ENCODE measurements at regions not wholly inside any gene's neighbourhood (a gene's known extent, or its start where the extent isn't known, plus 50 kb on each side); places are given as distances from the start of the nearest gene placed in this dataset.
"Not testable (repeated sequence)": the region's sequence is repeated elsewhere in the genome, so short reads cannot be mapped to it uniquely, and the experiment has no call there.

DNA sequence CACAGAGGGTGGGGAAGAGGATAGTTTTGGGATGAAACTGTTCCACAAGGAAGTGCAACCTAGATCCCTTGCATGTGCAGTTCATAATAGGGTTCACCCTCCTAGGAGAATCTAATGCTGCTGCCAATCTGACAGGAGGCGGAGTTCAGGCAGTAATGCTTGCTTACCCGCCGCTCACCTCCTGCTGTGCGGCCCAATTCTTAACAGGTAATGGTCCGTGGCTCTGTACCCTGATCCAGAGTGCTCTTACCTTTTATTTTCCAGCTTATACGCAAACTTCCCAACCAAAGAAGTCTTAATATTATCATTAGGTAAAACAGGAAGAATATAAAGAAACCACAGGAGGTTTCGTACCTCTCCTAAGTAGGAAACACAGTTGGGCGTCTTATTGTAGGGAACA lies 82.7 kb upstream of the CD302 start:
- intact Hi-C loops (cut with micrococcal nuclease), result no loop called here
- no peak for DNase-seq (ENCODE audit: low spot score)
- Mint-ChIP-seq H3K4me3 (no peak overlapping the region), H3K27me3 (ENCODE audit: insufficient read depth) (no peaks in the 10 kb centered on the region), H3K36me3 (ENCODE audit: low read depth) (peaks cover 30% of the 10 kb centered on the region), H3K9me3 (no peaks in the 10 kb centered on the region), H3K4me1 (ENCODE audit: low read depth) (peaks cover 26% of the 10 kb centered on the region), H3K27ac (no peak overlapping the region)

DNA sequence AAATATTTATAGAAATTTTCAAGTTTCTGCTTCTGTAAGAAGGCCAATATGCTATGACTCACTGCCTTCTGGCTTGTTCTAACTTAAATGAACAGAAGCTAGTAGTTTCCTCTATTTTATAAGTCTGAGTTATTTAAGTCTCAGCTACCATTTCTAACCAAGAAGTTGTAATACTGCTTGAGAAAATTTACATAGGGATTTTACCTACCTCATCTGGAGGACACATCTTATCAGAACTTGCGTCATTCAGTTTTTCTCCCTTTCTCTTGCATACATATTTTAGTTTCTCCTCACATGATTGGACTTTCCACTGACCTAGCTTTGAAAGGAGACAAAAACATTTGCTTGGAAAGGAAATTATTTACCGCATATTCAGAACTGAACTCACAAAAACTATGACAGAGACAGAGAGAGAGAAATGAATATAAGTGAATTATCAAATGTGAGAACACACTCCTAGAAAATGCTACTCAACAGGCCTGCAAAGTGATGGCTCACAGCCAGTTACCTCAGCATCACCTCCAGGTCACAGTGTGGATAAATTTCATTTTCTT lies 81.1 kb upstream of the CD302 start:
- intact Hi-C loops (cut with micrococcal nuclease), result loop anchor here (1.0 to 5.0 kb wide), 14 partner anchors 12 to 1982 kb away; partner anchors contain the start of genes LY75 and MARCHF7

DNA sequence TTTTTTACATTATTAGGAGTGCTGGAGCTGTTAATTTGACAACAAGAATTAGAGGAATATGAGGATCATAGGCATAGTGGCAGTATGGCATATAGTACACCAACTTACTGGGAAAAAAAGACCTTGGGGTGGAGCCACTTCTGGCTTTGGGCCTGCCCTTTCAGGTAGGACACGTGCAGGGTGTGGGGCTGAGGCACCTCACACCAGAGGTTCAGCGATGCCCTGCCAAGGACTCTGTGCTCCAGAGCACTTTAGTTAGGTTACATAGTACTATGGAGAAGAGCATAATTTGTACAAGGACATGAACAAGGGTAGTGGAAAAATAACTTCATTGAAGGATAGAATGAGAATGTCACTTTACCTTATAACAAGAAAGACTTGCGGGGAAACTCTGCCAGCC lies 77.1 kb upstream of the CD302 start:
- no peak for DNase-seq (ENCODE audit: low spot score)
- H3K27ac Mint-ChIP-seq, result no peak overlapping the region
- peaks cover 28% of the 10 kb centered on the region for H3K36me3 Mint-ChIP-seq (ENCODE audit: low read depth)
- H3K27me3 Mint-ChIP-seq (ENCODE audit: insufficient read depth), result no peaks in the 10 kb centered on the region
- intact Hi-C loops (cut with micrococcal nuclease), result loop anchor here (5.0 kb wide), 6 partner anchors 73 to 1978 kb away; partner anchors contain the start of gene MARCHF7
- no peaks in the 10 kb centered on the region for H3K9me3 Mint-ChIP-seq
- H3K4me3 Mint-ChIP-seq, result no peak overlapping the region
- H3K4me1 Mint-ChIP-seq (ENCODE audit: low read depth), result peaks cover 27% of the 10 kb centered on the region

More for the DNA sequence above, 81.1 kb upstream of the CD302 start:
- peak overlapping the region; percentile 86 for H3K27ac Mint-ChIP-seq
- peaks cover 32% of the 10 kb centered on the region for H3K4me1 Mint-ChIP-seq (ENCODE audit: low read depth)
- no peak overlapping the region for H3K4me3 Mint-ChIP-seq
- no peaks in the 10 kb centered on the region for H3K9me3 Mint-ChIP-seq
- no peaks in the 10 kb centered on the region for H3K27me3 Mint-ChIP-seq (ENCODE audit: insufficient read depth)
- DNase-seq (ENCODE audit: low spot score), result no peak
- peaks cover 30% of the 10 kb centered on the region for H3K36me3 Mint-ChIP-seq (ENCODE audit: low read depth)

DNA sequence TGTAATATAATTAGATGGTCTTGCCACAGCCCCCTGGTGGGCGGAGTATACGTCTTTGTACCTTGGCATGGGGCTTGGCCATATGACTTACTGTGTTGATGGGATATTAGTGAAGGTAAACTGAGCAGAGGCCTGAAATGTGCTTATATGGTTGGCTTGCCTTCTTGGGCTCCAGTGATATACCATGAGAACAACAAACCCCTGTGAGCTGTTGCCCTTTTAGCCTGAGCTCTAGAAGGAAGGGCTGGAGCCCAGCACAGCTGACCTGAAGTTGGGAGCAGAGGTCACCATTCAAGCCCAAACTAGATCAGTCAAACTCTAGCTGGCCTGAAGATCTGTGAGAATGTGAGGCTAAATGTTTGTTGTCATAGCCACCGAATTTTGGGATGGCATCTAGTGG lies 75.2 kb upstream of the CD302 start:
- H3K27ac Mint-ChIP-seq, result no peak overlapping the region
- no peaks in the 10 kb centered on the region for H3K27me3 Mint-ChIP-seq (ENCODE audit: insufficient read depth)
- H3K4me1 Mint-ChIP-seq (ENCODE audit: low read depth), result peaks cover 9% of the 10 kb centered on the region
- H3K4me3 Mint-ChIP-seq, result no peak overlapping the region
- DNase-seq (ENCODE audit: low spot score), result no peak
- H3K9me3 Mint-ChIP-seq, result no peaks in the 10 kb centered on the region
- intact Hi-C loops (cut with micrococcal nuclease), result no loop called here
- H3K36me3 Mint-ChIP-seq (ENCODE audit: low read depth), result peaks cover 30% of the 10 kb centered on the region

DNA sequence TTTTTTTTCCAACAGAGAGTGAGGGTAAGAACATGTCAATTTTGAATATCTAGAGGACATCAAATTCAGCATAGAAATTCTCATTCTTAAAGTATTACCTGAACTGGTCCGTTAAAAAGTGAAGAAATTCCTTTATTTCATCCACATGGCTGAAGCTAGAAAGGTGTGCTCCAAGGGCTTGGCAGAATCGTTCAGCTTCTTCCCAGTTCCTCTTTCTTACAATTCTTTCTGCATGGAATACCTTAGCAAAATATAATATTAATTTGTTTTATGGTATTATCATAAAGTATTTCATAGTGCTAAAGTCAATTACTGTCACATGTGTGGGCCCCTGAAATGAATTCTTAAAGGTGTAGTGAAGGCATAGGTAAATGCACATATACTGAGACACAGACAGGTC lies 74.3 kb upstream of the CD302 start:
- no peak overlapping the region for H3K27ac Mint-ChIP-seq
- no peak overlapping the region for H3K4me3 Mint-ChIP-seq
- H3K36me3 Mint-ChIP-seq (ENCODE audit: low read depth), result peaks cover 24% of the 10 kb centered on the region
- no peak for DNase-seq (ENCODE audit: low spot score)
- H3K27me3 Mint-ChIP-seq (ENCODE audit: insufficient read depth), result no peaks in the 10 kb centered on the region
- H3K4me1 Mint-ChIP-seq (ENCODE audit: low read depth), result peaks cover 5% of the 10 kb centered on the region
- intact Hi-C loops (cut with micrococcal nuclease), result no loop called here
- H3K9me3 Mint-ChIP-seq, result no peaks in the 10 kb centered on the region

DNA sequence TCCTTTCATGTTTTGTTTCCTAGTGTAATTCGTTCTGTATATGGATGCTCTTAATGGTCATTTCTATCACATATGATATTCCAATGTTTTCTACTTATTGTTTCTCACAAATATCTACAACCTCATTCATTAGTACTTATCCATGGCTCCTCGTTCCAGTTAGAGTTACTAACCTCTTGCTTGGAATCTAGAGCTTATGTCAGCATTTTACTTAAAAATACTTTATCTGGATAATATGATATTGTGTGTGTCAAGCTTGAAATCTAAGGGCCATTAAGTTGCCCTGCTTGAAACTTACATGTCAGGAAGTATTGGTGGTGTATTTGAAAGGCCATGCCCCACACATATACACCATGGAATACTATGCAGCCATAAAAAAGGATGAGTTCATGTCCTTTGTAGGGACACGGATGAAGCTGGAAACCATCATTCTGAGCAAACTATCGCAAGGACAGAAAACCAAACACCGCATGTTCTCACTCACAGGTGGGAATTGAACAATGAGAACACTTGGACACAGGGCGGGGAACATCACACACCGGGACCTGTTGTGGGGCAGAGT lies 70.7 kb upstream of the CD302 start:
- H3K9me3 Mint-ChIP-seq; H3K27me3 Mint-ChIP-seq (ENCODE audit: insufficient read depth); H3K4me3 Mint-ChIP-seq; H3K27ac Mint-ChIP-seq; intact Hi-C loops (cut with micrococcal nuclease); H3K4me1 Mint-ChIP-seq (ENCODE audit: low read depth); DNase-seq (ENCODE audit: low spot score): not testable (repeated sequence)
- peaks cover 27% of the 10 kb centered on the region for H3K36me3 Mint-ChIP-seq (ENCODE audit: low read depth)

DNA sequence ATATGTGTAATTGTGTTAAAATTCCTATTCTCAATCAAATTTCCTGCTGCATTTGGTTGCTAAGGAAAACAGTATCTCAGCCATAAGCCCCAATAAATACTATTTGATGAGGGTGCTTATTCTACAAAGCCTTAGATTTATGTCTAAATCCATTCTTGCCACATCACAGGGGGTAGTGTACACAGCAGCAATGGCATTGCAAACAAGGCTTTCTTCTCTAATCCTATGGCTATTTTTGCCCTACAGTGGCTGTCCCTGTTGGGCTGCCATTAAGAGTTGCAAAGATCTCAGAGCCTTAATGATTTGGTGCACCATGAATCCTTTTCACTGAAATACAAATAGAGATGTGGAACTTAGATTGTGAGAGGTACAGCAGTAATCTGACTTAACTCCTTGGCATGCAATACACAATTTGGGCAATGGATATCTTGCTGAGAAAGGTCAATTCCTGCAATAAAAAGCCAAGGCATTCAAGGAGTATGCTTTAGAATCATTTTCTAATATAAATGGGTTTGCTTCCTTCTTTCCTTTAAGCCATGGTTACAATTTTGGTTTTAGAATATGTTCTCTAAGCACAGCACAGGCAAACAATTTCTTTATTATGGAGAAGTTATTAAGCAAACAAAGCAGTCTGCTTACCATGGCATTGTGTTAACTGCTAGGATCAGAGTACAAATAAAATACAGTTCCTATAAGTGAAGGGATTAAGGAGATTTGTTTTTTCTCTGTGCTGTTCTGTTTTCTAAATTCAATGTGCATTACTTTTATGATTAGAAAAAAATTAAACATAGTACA lies 69.8 kb upstream of the CD302 start:
- Mint-ChIP-seq H3K27ac (no peak overlapping the region), H3K4me1 (ENCODE audit: low read depth) (no peaks in the 10 kb centered on the region), H3K27me3 (ENCODE audit: insufficient read depth) (no peaks in the 10 kb centered on the region), H3K9me3 (no peaks in the 10 kb centered on the region), H3K4me3 (no peak overlapping the region), H3K36me3 (ENCODE audit: low read depth) (peaks cover 34% of the 10 kb centered on the region)
- DNase-seq (ENCODE audit: low spot score), result no peak
- intact Hi-C loops (cut with micrococcal nuclease), result no loop called here

DNA sequence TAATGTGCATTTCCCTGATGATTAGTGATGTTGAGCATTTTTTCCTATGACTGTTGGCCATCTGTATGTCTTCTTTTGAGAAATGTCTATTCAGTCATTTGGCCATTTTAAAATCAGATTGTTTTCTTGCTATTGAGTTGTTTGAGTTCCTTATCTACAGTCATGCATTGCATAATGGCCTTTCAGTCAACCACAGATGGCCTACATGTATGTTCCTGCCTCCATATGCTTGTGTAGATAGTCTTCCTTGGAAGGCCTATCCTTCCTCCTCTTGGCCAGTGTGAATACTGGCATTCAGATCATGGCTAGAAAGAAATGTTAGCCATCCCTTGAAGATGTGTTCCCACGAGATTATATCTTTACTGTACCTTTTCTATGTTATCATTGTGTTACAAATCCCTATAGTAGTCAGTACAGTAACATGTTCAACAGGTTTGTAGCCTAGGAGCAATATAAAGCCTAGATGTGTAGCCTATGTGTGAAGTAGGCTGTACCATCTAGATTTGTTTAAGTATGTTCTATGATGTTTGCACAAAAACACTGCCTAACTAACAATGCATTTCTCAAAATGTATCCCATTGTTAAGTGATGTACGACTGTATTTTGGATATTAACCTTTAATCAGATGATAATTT lies 65.6 kb upstream of the CD302 start:
- intact Hi-C loops (cut with micrococcal nuclease), result no loop called here
- Mint-ChIP-seq H3K27me3 (ENCODE audit: insufficient read depth) (no peaks in the 10 kb centered on the region), H3K27ac (no peak overlapping the region), H3K36me3 (ENCODE audit: low read depth) (peaks cover 45% of the 10 kb centered on the region), H3K9me3 (no peaks in the 10 kb centered on the region), H3K4me3 (no peak overlapping the region), H3K4me1 (ENCODE audit: low read depth) (peaks cover 6% of the 10 kb centered on the region)
- DNase-seq (ENCODE audit: low spot score), result no peak

DNA sequence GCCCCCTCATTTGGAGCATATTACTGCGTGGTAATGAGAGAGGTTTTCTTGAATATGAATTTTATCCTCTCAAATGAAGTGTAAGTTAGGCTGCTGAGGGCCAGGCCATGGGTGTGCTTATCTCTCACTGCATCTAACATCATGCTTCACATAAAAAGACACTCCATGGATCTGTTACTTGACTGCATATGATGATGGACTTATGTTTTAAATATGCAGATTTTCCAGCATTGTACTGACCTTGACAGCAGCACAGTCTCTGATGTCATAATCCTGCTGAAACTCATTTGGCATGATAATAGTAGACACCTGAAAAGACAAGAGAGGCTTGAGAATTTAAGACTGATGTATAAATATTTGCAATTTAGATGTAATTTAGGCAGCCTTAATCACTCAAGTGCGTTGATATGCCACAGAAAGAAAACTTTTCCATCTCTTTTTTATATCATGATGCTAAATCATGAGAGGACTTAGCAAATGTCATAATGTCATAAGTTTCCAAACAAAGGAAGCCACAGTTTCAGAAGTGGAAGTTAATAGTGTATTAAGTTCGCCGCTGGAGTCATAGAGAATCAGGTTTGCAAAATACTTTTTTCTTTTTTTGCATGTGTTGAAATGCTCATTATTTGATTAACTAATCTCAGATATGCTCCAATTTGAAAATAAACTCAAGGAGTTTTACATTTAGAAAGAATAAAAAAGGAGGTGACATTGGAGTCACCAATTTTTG lies 62.7 kb upstream of the CD302 start:
- no peaks in the 10 kb centered on the region for H3K9me3 Mint-ChIP-seq
- H3K4me1 Mint-ChIP-seq (ENCODE audit: low read depth), result peaks cover 6% of the 10 kb centered on the region
- H3K27ac Mint-ChIP-seq, result no peak overlapping the region
- no peaks in the 10 kb centered on the region for H3K27me3 Mint-ChIP-seq (ENCODE audit: insufficient read depth)
- peaks cover 47% of the 10 kb centered on the region for H3K36me3 Mint-ChIP-seq (ENCODE audit: low read depth)
- DNase-seq (ENCODE audit: low spot score), result no peak
- H3K4me3 Mint-ChIP-seq, result no peak overlapping the region
- intact Hi-C loops (cut with micrococcal nuclease), result no loop called here

DNA sequence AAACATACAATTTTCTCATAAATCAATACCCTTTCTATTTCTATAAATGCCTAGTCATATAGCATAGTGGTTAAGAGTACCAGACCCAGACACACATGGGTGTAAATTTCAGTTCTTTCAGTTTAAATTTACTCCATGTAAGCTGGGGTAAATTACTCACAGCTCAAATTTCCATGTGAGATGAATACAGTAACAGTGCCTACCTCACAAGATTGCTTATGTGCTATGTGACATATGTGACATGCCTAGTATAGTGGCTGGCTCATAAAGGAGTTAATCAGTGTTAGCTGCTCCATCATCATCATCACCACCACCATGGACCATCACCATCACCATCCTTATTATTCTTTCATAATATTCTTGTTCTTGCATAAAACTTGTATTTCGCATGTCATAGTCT lies 61.6 kb upstream of the CD302 start:
- DNase-seq (ENCODE audit: low spot score), result no peak
- peaks cover 43% of the 10 kb centered on the region for H3K36me3 Mint-ChIP-seq (ENCODE audit: low read depth)
- no peak overlapping the region for H3K27ac Mint-ChIP-seq
- H3K4me3 Mint-ChIP-seq, result no peak overlapping the region
- H3K27me3 Mint-ChIP-seq (ENCODE audit: insufficient read depth), result no peaks in the 10 kb centered on the region
- H3K4me1 Mint-ChIP-seq (ENCODE audit: low read depth), result peaks cover 6% of the 10 kb centered on the region
- intact Hi-C loops (cut with micrococcal nuclease), result loop anchor here (2.0 to 5.0 kb wide), 2 partner anchors 19 to 63 kb away; no protein-coding TSS in a partner anchor
- no peaks in the 10 kb centered on the region for H3K9me3 Mint-ChIP-seq

DNA sequence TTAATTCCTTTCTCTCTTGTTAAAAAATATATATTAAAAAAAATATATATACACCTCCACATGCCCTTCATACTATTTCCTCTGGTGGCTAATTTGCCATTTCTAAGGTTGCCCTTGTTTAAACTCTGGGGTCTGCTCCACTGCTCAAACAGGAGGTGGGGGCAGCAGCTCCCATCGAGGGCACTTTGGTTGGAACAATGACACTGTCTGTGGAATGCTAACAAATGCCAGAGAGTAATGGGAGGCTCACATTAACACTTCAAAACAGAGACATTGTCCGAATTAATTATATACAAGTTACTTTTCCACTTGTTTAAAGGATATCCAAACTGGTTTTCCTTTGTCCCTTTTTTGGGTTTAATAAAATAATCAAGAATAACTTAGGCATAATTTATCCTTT lies 58.8 kb upstream of the CD302 start:
- H3K36me3 Mint-ChIP-seq (ENCODE audit: low read depth), result peaks cover 35% of the 10 kb centered on the region
- intact Hi-C loops (cut with micrococcal nuclease), result loop anchor here (5.0 kb wide), 1 partner anchor 66 kb away; no protein-coding TSS in a partner anchor

DNA sequence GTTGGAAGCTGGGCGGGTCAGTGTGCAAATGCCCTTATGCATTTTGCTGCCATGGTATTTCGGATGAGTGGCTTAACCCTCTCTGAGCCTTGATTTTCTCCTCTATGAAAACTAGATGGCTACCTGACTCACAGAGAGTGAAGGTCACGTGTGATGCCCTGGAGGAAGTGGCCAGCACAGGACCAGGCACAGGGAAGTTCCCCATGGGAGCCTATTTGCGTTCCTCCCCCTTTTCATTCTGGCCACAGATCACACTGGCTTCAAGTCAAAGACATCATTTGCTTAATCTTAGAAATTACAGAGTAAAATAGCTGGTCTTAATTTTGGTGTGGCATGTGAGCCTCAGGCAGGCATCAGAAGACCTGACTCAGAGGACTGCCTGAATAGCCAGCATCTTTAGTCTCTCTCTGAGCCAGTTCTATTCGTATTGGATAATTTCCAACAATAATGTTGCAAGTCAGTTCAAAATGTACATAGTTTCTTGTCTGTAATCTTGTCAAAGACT lies 57.6 kb upstream of the CD302 start:
- no peak overlapping the region for H3K4me3 Mint-ChIP-seq
- H3K9me3 Mint-ChIP-seq, result no peaks in the 10 kb centered on the region
- peaks cover 32% of the 10 kb centered on the region for H3K36me3 Mint-ChIP-seq (ENCODE audit: low read depth)
- H3K4me1 Mint-ChIP-seq (ENCODE audit: low read depth), result peaks cover 6% of the 10 kb centered on the region
- DNase-seq (ENCODE audit: low spot score), result no peak
- H3K27me3 Mint-ChIP-seq (ENCODE audit: insufficient read depth), result no peaks in the 10 kb centered on the region
- H3K27ac Mint-ChIP-seq, result no peak overlapping the region
- intact Hi-C loops (cut with micrococcal nuclease), result loop anchor here (5.0 kb wide), 1 partner anchor 67 kb away; no protein-coding TSS in a partner anchor

More for the DNA sequence above, 58.8 kb upstream of the CD302 start:
- Mint-ChIP-seq H3K4me3 (no peak overlapping the region), H3K27ac (no peak overlapping the region), H3K27me3 (ENCODE audit: insufficient read depth) (no peaks in the 10 kb centered on the region), H3K4me1 (ENCODE audit: low read depth) (peaks cover 6% of the 10 kb centered on the region), H3K9me3 (no peaks in the 10 kb centered on the region)
- no peak for DNase-seq (ENCODE audit: low spot score)
